ENCODE measurements at regions not wholly inside any gene's neighbourhood (a gene's known extent, or its start where the extent isn't known, plus 50 kb on each side); places are given as distances from the start of the nearest gene placed in this dataset.

DNA sequence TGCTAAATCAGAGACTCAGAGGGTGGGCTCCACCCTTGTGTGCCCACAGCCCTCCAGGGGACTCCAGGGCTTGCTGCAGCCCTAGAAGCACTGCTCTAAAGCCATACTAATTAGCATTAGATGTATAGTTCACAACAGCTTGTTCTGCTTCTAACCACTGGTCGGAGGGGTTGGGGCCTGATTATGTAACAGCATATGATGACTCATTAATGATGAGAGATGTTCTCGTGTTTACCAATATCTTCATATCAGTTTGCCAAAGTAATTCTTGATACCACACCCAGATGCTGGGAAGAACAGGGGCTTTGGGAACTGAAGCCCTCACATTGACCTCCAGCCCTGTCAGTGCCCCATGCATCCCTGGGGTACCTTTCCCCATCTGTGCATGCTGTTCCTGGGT lies 104.1 kb upstream of the FOXA2 start:
- Histone ChIP-seq H3K36me3 (replicated peaks in 1 of 2) (no peaks in the 10 kb centered on the region), H3K27me3 (no peaks in the 10 kb centered on the region), H3K9me3 (replicated peaks in 1 of 3) (no peaks in the 10 kb centered on the region), H3K4me3 (no peak overlapping the region), H3K27ac (no peak overlapping the region), H3K4me1 (replicated peaks in 1 of 2) (peaks cover 0 to 7% of the 10 kb centered on the region in 2 donors)
- no peak for DNase-seq
- WGBS, 4 donors, result 38 to 46% (median 42%) methylated on average over 2 of the region's 2 CpGs
- TF ChIP-seq, protein P1, sequence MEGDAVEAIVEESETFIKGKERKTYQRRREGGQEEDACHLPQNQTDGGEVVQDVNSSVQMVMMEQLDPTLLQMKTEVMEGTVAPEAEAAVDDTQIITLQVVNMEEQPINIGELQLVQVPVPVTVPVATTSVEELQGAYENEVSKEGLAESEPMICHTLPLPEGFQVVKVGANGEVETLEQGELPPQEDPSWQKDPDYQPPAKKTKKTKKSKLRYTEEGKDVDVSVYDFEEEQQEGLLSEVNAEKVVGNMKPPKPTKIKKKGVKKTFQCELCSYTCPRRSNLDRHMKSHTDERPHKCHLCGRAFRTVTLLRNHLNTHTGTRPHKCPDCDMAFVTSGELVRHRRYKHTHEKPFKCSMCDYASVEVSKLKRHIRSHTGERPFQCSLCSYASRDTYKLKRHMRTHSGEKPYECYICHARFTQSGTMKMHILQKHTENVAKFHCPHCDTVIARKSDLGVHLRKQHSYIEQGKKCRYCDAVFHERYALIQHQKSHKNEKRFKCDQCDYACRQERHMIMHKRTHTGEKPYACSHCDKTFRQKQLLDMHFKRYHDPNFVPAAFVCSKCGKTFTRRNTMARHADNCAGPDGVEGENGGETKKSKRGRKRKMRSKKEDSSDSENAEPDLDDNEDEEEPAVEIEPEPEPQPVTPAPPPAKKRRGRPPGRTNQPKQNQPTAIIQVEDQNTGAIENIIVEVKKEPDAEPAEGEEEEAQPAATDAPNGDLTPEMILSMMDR (IDR thresholded peaks at IDR 0.05), result no peak
- TF ChIP-seq POLR2A (IDR thresholded peaks at IDR 0.05), result no peak
- intact Hi-C loops (cut with DNase I), result loop anchor here in 1 of 2 donors (10.0 kb wide), 1 partner anchor 234 kb away; no protein-coding TSS in a partner anchor

GRCh38 chr20:22689266-22689665 lies 104.9 kb upstream of the FOXA2 start:
- DNase-seq, result no peak
- no peaks in the 10 kb centered on the region for H3K36me3 ChIP-seq (replicated peaks in 1 of 2)
- peak overlapping the region in 1 of 5 donors; percentile 24 for H3K27ac ChIP-seq
- H3K4me3 ChIP-seq, result no peak overlapping the region
- intact Hi-C loops (cut with DNase I), result loop anchor here in 1 of 2 donors (10.0 kb wide), 1 partner anchor 234 kb away; no protein-coding TSS in a partner anchor
- H3K27me3 ChIP-seq, result no peaks in the 10 kb centered on the region
- H3K9me3 ChIP-seq (replicated peaks in 1 of 3), result no peaks in the 10 kb centered on the region
- 78 to 90% (median 85%) methylated on average over 5 of the region's 5 CpGs for WGBS, 4 donors
- H3K4me1 ChIP-seq (replicated peaks in 1 of 2), result peaks cover 0 to 7% of the 10 kb centered on the region in 2 donors
- TF ChIP-seq, protein P1 (IDR thresholded peaks at IDR 0.05), result no peak
- TF ChIP-seq POLR2A (IDR thresholded peaks at IDR 0.05), result no peak

- 71 to 81% (median 76%) methylated on average over 7 of the region's 7 CpGs for WGBS, 4 donors
- H3K27ac ChIP-seq, result peak overlapping the region in 1 of 5 donors; percentile 25
- intact Hi-C loops (cut with DNase I), result loop anchor here (5.0 to 10.0 kb wide), 5 partner anchors 235 to 657 kb away; no protein-coding TSS in a partner anchor
- no peaks in the 10 kb centered on the region for H3K9me3 ChIP-seq (replicated peaks in 1 of 3)
- H3K4me3 ChIP-seq, result no peak overlapping the region
- DNase-seq, result no peak
- no peaks in the 10 kb centered on the region for H3K36me3 ChIP-seq (replicated peaks in 1 of 2)
- no peaks in the 10 kb centered on the region for H3K27me3 ChIP-seq
- no peak for TF ChIP-seq POLR2A (IDR thresholded peaks at IDR 0.05)
- TF ChIP-seq, protein P1 (IDR thresholded peaks at IDR 0.05), result no peak
- peaks cover 0 to 7% of the 10 kb centered on the region in 2 donors for H3K4me1 ChIP-seq (replicated peaks in 1 of 2)
These were observed 105.6 kb upstream of the FOXA2 start for GRCh38 chr20:22690000-22690399.

- intact Hi-C loops (cut with DNase I), result loop anchor here (5.0 to 10.0 kb wide), 4 partner anchors 284 to 657 kb away; no protein-coding TSS in a partner anchor
- no peaks in the 10 kb centered on the region for H3K9me3 ChIP-seq (replicated peaks in 1 of 3)
- WGBS, 4 donors, result 17 to 74% (median 68%) methylated on average over 1 to 7 of the region's 7 CpGs
- no peaks in the 10 kb centered on the region for H3K36me3 ChIP-seq (replicated peaks in 1 of 2)
- no peaks in the 10 kb centered on the region for H3K27me3 ChIP-seq
- no peak overlapping the region for H3K4me3 ChIP-seq
- no peak overlapping the region for H3K27ac ChIP-seq
- TF ChIP-seq, protein P1 (IDR thresholded peaks at IDR 0.05), result no peak
- TF ChIP-seq POLR2A (IDR thresholded peaks at IDR 0.05), result no peak
- H3K4me1 ChIP-seq (replicated peaks in 1 of 2), result peaks cover 0 to 7% of the 10 kb centered on the region in 2 donors
- DNase-seq, result no peak
These were observed 106.3 kb upstream of the FOXA2 start for GRCh38 chr20:22690616-22691179.

Measured in adrenal gland (tissue), 9 donors.